ENCODE measurements at regions not wholly inside any gene's neighbourhood (a gene's known extent, or its start where the extent isn't known, plus 50 kb on each side); places are given as distances from the start of the nearest gene placed in this dataset.

- TF ChIP-seq NFRKB (IDR thresholded peaks at IDR 0.05) (no peak), SP1 (IDR thresholded peaks at IDR 0.05) (no peak), ZNF384 (IDR thresholded peaks at IDR 0.05) (no peak), HDGF (IDR thresholded peaks at IDR 0.05; ENCODE audit: borderline replicate concordance) (no peak), PKNOX1 (IDR thresholded peaks at IDR 0.05) (no peak), BHLHE40 (IDR thresholded peaks at IDR 0.05; ENCODE audit: borderline replicate concordance) (no peak), TARDBP (IDR thresholded peaks at IDR 0.05) (no peak), FOXK2 (IDR thresholded peaks at IDR 0.05) (no peak), FOXA1 (IDR thresholded peaks at IDR 0.05) (no peak), ELF4 (IDR thresholded peaks at IDR 0.05) (no peak), SUZ12 (IDR thresholded peaks at IDR 0.05) (no peak), FOXM1 (IDR thresholded peaks at IDR 0.05; ENCODE audit: borderline replicate concordance) (no peak)
Measured at GRCh38 chrX:117400005-117400404, 716.6 kb downstream of the KLHL13 start.

Measured in HEK293T (cell line).